ENCODE measurements at regions not wholly inside any gene's neighbourhood (a gene's known extent, or its start where the extent isn't known, plus 50 kb on each side); places are given as distances from the start of the nearest gene placed in this dataset.
"Not testable (repeated sequence)": the region's sequence is repeated elsewhere in the genome, so short reads cannot be mapped to it uniquely, and the experiment has no call there.

DNA sequence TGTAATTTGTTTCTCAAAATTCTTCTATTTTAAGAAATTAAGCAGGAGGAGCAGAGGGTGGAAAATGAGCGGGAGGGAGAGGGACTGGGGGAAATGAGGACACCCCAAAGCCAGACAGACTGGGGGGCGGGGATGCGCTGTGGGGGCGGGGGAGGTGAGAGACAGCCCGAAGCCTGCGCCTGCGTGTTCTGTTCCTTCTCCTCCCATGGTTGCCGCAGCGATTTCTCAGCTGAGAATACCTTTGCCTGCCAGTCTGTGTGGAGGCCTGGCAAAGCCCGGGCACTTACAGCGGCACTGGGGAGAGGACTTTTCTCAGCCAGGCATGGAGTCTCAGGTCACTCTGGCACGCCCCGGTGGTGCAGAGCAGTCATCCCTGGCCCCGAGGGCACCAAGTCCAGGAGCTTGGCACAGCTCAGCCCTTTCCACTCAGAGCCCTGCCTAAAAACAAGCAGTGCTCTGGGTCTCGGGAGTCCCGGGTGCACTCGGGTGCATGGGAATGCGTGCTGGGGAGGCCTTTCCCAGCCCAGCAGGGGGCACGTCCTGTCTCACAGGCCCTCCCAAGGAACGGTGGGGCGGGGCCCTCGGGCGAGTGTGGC lies 289.3 kb upstream of the HS6ST1 start:
- no peak overlapping the region for H3K9ac ChIP-seq
- no peak for TF ChIP-seq Cebpa-rat (IDR thresholded peaks at IDR 0.05)
- H3K36me3 ChIP-seq: no peaks in the 10 kb centered on the region
- no peak overlapping the region for H3K27ac ChIP-seq
- H3K4me1 ChIP-seq: peaks cover 35% of the 10 kb centered on the region
- H3K27me3 ChIP-seq: no peaks in the 10 kb centered on the region
- H4K20me1 ChIP-seq: no peaks in the 10 kb centered on the region
- no peaks in the 10 kb centered on the region for H3K9me3 ChIP-seq
- no peak overlapping the region for H3K4me3 ChIP-seq
- H3K4me2 ChIP-seq: peak overlapping the region; percentile 55

DNA sequence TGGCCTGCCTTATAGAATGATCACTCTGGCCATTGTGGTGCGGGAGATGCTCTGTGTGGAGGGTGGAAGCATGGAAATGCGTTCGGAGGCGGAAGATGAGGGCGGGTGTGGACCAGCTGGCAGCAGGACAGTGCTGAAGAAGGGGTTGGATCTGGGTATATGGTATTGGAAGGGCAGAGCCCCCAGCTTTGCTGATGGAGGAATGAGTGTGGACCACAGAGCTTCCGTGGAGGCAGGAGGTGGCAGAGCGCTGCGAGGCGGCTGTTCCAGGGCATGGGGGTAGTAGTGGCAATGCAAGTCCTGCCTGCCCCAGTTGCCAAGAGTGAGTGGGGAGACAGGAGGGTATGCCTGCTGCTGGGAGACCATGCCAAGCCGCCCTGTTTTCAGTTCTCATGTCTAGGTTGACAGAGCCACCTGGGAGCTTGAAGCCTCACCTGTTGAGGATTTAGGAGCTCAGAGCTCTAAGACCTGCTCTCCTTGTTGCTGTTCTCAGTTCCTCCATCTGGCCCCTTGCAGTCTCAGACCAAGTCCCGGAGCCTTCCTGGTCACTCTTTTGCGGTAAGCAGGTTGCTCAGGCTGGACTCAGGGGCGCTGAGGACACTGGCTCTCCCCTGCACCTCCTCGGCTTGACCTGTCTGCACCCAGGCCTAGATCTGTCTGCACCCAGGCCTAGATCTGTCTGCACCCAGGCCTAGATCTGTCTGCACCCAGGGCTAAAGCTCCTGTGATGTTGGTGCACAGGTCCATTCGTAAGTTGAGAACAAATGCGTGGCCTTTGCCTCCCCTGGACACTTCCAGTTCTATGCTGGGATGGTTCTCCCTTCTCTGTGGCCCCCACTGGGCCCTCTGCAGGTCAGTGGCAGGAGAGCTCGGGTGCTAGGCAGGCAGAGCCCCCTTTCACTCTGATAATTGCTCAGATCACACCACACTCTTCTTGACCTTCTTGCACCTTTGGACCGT lies 290.5 kb upstream of the HS6ST1 start:
- Histone ChIP-seq H3K4me2 (no peak overlapping the region), H4K20me1 (no peaks in the 10 kb centered on the region)
- no peak for TF ChIP-seq Cebpa-rat (IDR thresholded peaks at IDR 0.05)

DNA sequence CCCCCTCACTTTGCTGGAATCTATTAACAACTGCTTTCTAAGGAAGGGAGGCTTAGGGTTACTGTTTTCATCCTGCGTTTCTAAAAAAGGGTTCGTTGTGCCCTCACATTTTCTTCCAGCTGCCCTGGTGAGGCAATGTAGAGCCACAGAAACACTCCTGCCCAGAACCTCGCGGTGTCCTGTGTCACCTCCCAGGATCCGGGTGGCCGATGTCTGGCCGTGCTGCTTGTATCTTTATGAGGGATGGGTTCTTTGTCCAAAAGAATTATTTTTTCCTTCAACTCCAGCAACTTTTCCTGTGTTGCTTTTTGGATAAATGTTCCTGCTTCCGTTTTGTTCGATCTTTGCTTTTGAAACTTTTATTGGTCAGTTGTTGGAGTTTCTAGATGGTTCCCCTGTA lies 291.8 kb upstream of the HS6ST1 start:
- Histone ChIP-seq H3K9me3 (peaks cover 5% of the 10 kb centered on the region; the same call in 1 of the 2 replicates), H3K27me3 (no peaks in the 10 kb centered on the region), H4K20me1 (no peaks in the 10 kb centered on the region), H3K36me3 (no peaks in the 10 kb centered on the region), H3K4me2 (no peak overlapping the region), H3K4me1 (peaks cover 17% of the 10 kb centered on the region), H3K9ac (no peak overlapping the region), H3K27ac (no peak overlapping the region), H3K4me3 (no peak overlapping the region)
- TF ChIP-seq Cebpa-rat (IDR thresholded peaks at IDR 0.05): no peak

More for the DNA sequence above, 290.5 kb upstream of the HS6ST1 start:
- Histone ChIP-seq H3K4me3 (no peak overlapping the region), H3K27ac (no peak overlapping the region), H3K27me3 (no peaks in the 10 kb centered on the region), H3K36me3 (no peaks in the 10 kb centered on the region), H3K9ac (no peak overlapping the region), H3K4me1 (peaks cover 23% of the 10 kb centered on the region), H3K9me3 (peaks cover 3% of the 10 kb centered on the region; the same call in 1 of the 2 replicates)

DNA sequence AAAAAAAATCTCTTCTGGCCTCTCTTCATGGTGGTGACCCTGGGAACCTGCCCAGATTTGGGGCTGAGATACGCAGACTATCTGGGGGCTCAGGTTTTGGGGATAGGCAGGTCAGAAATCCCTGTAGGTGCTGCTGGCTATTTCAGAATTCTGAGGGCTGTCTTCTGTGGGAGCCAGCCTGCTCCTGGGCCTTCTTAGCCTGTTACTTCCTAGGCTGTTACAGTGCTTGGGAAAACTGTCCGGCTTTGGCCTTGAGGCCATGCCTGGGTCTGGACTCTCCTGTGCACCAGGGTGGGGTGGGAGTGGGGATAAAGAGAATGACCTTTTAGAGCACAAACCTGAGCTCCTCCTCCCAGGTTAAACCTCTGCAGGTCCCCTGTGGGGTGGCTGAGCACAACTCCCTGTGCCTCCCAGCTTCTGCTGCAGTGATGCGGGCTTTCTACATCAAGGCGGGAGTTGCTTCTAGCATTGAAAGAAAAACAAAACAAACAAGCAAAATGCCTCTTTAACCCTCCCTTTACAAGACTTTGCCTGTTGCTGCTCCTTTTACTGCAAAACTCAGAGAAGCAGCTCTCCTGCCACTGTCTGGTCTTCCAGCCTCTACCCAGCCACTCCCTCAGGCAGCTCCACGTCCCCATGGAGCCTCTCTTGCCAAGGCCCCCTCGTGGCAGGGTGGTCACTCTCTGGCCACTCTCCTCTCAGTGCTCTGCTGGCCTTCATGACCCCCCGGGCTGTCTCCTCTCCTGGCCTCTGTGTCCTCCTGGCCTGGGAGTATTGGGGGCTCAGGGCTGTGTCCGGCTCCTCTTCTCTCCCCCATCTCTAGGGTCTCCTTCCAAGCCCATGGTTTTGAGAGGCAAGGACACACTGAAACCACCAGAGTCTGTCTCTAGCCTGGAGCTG lies 293.0 kb upstream of the HS6ST1 start:
- TF ChIP-seq Cebpa-rat (IDR thresholded peaks at IDR 0.05): no peak
- no peaks in the 10 kb centered on the region for H3K27me3 ChIP-seq
- peaks cover 16% of the 10 kb centered on the region for H3K4me1 ChIP-seq
- no peaks in the 10 kb centered on the region for H4K20me1 ChIP-seq
- H3K4me2 ChIP-seq: no peak overlapping the region
- no peak overlapping the region for H3K27ac ChIP-seq
- H3K36me3 ChIP-seq: no peaks in the 10 kb centered on the region
- H3K4me3 ChIP-seq: no peak overlapping the region
- H3K9me3 ChIP-seq: peaks cover 5% of the 10 kb centered on the region; the same call in 1 of the 2 replicates
- no peak overlapping the region for H3K9ac ChIP-seq

DNA sequence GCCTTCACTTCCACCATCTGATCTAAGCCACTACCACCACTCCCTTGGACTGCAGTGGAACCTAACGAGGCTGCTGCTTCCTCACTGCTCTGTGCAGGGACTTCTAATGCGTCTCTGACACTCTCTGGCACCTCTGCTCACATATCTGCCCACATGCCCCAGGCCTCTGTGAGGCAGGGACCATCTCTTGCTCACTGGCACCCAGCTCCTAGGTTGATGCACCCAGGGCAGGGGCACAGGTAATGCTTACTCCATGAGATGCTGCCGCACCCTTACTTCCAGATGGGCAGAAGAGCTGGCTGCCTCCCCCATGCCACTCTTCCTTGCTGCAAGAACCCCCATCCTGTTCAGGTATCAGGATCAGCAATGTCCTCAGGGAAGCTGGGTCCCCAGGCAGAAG lies 294.0 kb upstream of the HS6ST1 start:
- H3K4me3 ChIP-seq: no peak overlapping the region
- H3K9ac ChIP-seq: no peak overlapping the region
- H3K9me3 ChIP-seq: peaks cover 5% of the 10 kb centered on the region; the same call in 1 of the 2 replicates
- TF ChIP-seq Cebpa-rat (IDR thresholded peaks at IDR 0.05): no peak
- H3K4me2 ChIP-seq: no peak overlapping the region
- H3K36me3 ChIP-seq: no peaks in the 10 kb centered on the region
- H3K27me3 ChIP-seq: no peaks in the 10 kb centered on the region
- no peaks in the 10 kb centered on the region for H4K20me1 ChIP-seq
- no peak overlapping the region for H3K27ac ChIP-seq
- H3K4me1 ChIP-seq: peaks cover 7% of the 10 kb centered on the region

DNA sequence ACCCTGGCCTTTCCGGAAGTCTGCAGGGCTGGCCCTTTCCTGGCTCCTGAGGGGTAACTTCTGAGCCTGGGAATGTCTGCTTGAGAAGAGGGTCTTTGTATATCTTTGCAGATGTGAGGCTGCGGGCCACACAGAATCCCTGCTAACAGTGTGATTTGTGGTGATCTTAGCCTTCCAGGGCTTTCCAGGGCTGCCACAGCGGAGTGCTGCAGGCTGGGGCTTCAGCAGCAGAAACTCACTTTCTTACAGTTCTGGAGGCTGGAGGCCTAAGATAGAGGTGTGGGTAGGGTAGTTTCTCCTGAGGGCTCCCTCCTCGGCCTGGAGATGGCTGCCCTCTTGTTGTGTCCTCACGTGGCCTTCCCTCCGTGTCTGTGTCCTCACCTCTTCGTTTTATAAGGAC lies 294.7 kb upstream of the HS6ST1 start:
- no peaks in the 10 kb centered on the region for H3K36me3 ChIP-seq
- H3K27ac ChIP-seq: no peak overlapping the region
- H3K9ac ChIP-seq: no peak overlapping the region
- H3K9me3 ChIP-seq: peaks cover 5% of the 10 kb centered on the region; the same call in 1 of the 2 replicates
- H3K4me3 ChIP-seq: no peak overlapping the region
- H3K4me1 ChIP-seq: 0 out of 2 replicates have a peak, but pooled peaks cover under 1% of the 10 kb centered on the region
- TF ChIP-seq Cebpa-rat (IDR thresholded peaks at IDR 0.05): no peak
- no peaks in the 10 kb centered on the region for H3K27me3 ChIP-seq
- no peak overlapping the region for H3K4me2 ChIP-seq
- H4K20me1 ChIP-seq: no peaks in the 10 kb centered on the region

GRCh38 chr2:128613876-128614275 lies 295.2 kb upstream of the HS6ST1 start:
- no peaks in the 10 kb centered on the region for H3K36me3 ChIP-seq
- H4K20me1 ChIP-seq: no peaks in the 10 kb centered on the region
- TF ChIP-seq Cebpa-rat (IDR thresholded peaks at IDR 0.05): no peak
- no peak overlapping the region for H3K4me2 ChIP-seq
- H3K4me1 ChIP-seq: no peaks in the 10 kb centered on the region
- no peak overlapping the region for H3K27ac ChIP-seq
- no peak overlapping the region for H3K4me3 ChIP-seq
- H3K27me3 ChIP-seq: no peaks in the 10 kb centered on the region
- H3K9ac ChIP-seq: no peak overlapping the region
- peaks cover 5% of the 10 kb centered on the region; the same call in 1 of the 2 replicates for H3K9me3 ChIP-seq

- H3K4me2 ChIP-seq, H3K27me3 ChIP-seq, H3K4me3 ChIP-seq, H3K36me3 ChIP-seq, H3K27ac ChIP-seq, H3K4me1 ChIP-seq, H3K9me3 ChIP-seq, H3K9ac ChIP-seq, H4K20me1 ChIP-seq: not testable (repeated sequence)
These were observed 296.2 kb upstream of the HS6ST1 start for GRCh38 chr2:128614907-128615306.

- Histone ChIP-seq H3K9ac (no peak overlapping the region), H3K36me3 (no peaks in the 10 kb centered on the region), H4K20me1 (no peaks in the 10 kb centered on the region), H3K27ac (no peak overlapping the region), H3K4me1 (no peaks in the 10 kb centered on the region), H3K27me3 (no peaks in the 10 kb centered on the region), H3K4me3 (no peak overlapping the region), H3K4me2 (no peak overlapping the region), H3K9me3 (peaks cover 5% of the 10 kb centered on the region; the same call in 1 of the 2 replicates)
- TF ChIP-seq Cebpa-rat (IDR thresholded peaks at IDR 0.05): no peak
These were observed 296.9 kb upstream of the HS6ST1 start for GRCh38 chr2:128615571-128615970.

All from BLaER1 (cell line).